Endodermal cell (in vitro differentiated cells): ENCODE measurements at regions not wholly inside any gene's neighbourhood (a gene's known extent, or its start where the extent isn't known, plus 50 kb on each side); places are given as distances from the start of the nearest gene placed in this dataset.

Experiments
- DNase-seq: peaks from one replicate; pipeline ENCODE4 v3.0.0-alpha.2; 2017
- H3K27ac ChIP-seq: 2 replicates; pipeline ENCODE4 v1.5.1; 2013; ENCODE audit warnings: mild to moderate bottlenecking, low read depth, low read length, moderate library complexity
- H3K27me3 ChIP-seq: 2 replicates; pipeline ENCODE4 v1.6.1; 2013; ENCODE audit warnings: mild to moderate bottlenecking, low read length, moderate library complexity; ENCODE audit not compliant: insufficient read depth, control insufficient read depth, poor library complexity, severe bottlenecking
- H3K36me3 ChIP-seq: 2 replicates; pipeline ENCODE4 v1.7.0; 2013; ENCODE audit warnings: mild to moderate bottlenecking, low read length, moderate library complexity; ENCODE audit not compliant: control insufficient read depth, insufficient read depth
- H3K4me1 ChIP-seq: one replicate; pipeline ENCODE4 v1.7.0; 2013; ENCODE audit warnings: low read length; ENCODE audit not compliant: control insufficient read depth, insufficient read depth
- H3K4me3 ChIP-seq: 2 replicates; pipeline ENCODE4 v1.5.1; 2013; ENCODE audit warnings: mild to moderate bottlenecking, low read length, moderate library complexity
- H3K9ac ChIP-seq: 2 replicates; pipeline ENCODE4 v1.6.1; 2013; ENCODE audit warnings: mild to moderate bottlenecking, low read length, moderate library complexity; ENCODE audit not compliant: poor library complexity, severe bottlenecking; ENCODE audit errors: extremely low read depth
- H3K9me3 ChIP-seq: 2 replicates; pipeline ENCODE4 v1.6.1; 2013; ENCODE audit warnings: mild to moderate bottlenecking, low read length, moderate library complexity; ENCODE audit not compliant: control insufficient read depth
- H3K27ac Mint-ChIP-seq: 2 replicates; pipeline ENCODE4 v1.8.0; 2020; ENCODE audit warnings: mixed read lengths
- H3K27me3 Mint-ChIP-seq: 2 replicates; pipeline ENCODE4 v1.8.0; 2021; ENCODE audit warnings: mild to moderate bottlenecking, mixed read lengths; ENCODE audit not compliant: insufficient read depth
- H3K36me3 Mint-ChIP-seq: 2 replicates; pipeline ENCODE4 v1.8.0; 2020; ENCODE audit warnings: low read depth, mixed read lengths
- H3K4me1 Mint-ChIP-seq: 2 replicates; pipeline ENCODE4 v1.8.0; 2020; ENCODE audit warnings: mixed read lengths
- H3K4me3 Mint-ChIP-seq: 2 replicates; pipeline ENCODE4 v1.8.0; 2020; ENCODE audit warnings: mild to moderate bottlenecking, moderate library complexity, mixed read lengths
- H3K9me3 Mint-ChIP-seq: 2 replicates; pipeline ENCODE4 v1.8.0; 2020; ENCODE audit warnings: mild to moderate bottlenecking, mixed read lengths
- WGBS, 2 experiments: methylation state at CpG; one replicate each; pipeline versions ENCODE4 v1.1.5 to v1.1.7; 2013; ENCODE audit warnings: missing lambda C conversion rate in 2 of 2, mixed read lengths in 1 of 2; ENCODE audit not compliant: insufficient coverage in 1 of 2, insufficient read length in 1 of 2; 5-methylcytosine and 5-hydroxymethylcytosine counted together
- TF ChIP-seq, protein P1 (sequence below): fragments of 200-600 bp; sonication (generic); conservative IDR thresholded peaks from 2 replicates; pipeline ENCODE4 v1.5.0; 2021; ENCODE audit warnings: antibody characterized with exemption, mild to moderate bottlenecking

DNA sequence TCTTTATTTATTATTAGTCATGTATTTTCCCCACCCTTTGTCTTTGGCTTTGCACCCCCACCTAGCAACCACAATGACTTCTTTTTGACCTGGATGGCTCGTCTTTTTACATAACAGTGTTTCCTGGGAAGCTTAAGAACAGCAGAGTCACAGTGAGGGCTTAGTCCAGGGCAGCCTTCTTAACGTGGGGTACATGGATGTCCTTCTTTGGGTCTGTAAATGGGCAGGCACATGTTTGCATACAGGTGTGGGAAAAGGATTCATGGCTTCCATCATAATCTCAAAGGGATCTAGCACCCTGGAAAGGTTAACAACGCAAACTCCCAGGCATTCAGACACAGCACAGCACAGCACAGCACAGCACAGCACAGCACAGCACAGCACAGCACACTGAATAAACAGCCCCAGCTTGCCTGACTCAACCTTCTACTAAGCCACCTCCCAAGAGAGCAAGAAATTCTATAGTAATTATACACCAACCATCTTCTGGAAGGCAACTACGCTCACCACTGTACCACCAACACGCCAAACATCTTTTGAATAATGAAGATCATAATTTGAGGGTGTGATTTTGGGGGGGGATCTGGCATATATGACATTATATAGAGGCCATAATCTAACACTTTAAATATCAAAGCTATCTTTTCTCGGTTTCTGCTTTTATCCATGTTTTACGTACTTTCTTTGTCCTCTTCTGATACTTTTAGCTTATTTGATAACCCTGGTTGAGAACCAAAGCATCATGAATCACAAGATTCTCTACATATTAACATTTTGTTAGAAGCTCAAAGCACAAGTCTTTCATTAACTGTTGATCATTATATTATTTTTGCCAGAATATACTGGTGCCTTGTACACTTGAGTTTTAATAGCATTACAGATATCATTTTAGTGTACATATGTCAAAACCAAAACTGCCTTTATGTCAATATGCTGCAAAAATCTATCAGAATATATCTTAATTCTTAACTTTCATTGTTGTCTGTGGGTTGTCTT is 177.2 kb upstream of the KLF14 start:
- no peaks in the 10 kb centered on the region for H3K27me3 ChIP-seq
- H3K4me3 ChIP-seq, result no peak overlapping the region
- no peak overlapping the region for H3K9ac ChIP-seq
- WGBS, 2 experiments, result 61 to 67% methylated on average over 3 to 6 of the region's 7 CpGs
- DNase-seq, result peak; percentile 71
- H3K4me3 Mint-ChIP-seq, result peak overlapping the region; percentile 16
- no peaks in the 10 kb centered on the region for H3K36me3 Mint-ChIP-seq
- H3K36me3 ChIP-seq, result no peaks in the 10 kb centered on the region
- H3K9me3 Mint-ChIP-seq, result no peaks in the 10 kb centered on the region
- H3K27ac Mint-ChIP-seq, result peak overlapping the region; percentile 91
- H3K27me3 Mint-ChIP-seq, result no peaks in the 10 kb centered on the region
- peaks cover 14% of the 10 kb centered on the region for H3K4me1 ChIP-seq
- no peak overlapping the region for H3K27ac ChIP-seq
- H3K9me3 ChIP-seq, result no peaks in the 10 kb centered on the region
- H3K4me1 Mint-ChIP-seq, result peaks cover 52% of the 10 kb centered on the region
- TF ChIP-seq, protein P1, sequence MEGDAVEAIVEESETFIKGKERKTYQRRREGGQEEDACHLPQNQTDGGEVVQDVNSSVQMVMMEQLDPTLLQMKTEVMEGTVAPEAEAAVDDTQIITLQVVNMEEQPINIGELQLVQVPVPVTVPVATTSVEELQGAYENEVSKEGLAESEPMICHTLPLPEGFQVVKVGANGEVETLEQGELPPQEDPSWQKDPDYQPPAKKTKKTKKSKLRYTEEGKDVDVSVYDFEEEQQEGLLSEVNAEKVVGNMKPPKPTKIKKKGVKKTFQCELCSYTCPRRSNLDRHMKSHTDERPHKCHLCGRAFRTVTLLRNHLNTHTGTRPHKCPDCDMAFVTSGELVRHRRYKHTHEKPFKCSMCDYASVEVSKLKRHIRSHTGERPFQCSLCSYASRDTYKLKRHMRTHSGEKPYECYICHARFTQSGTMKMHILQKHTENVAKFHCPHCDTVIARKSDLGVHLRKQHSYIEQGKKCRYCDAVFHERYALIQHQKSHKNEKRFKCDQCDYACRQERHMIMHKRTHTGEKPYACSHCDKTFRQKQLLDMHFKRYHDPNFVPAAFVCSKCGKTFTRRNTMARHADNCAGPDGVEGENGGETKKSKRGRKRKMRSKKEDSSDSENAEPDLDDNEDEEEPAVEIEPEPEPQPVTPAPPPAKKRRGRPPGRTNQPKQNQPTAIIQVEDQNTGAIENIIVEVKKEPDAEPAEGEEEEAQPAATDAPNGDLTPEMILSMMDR, result no peak

DNA sequence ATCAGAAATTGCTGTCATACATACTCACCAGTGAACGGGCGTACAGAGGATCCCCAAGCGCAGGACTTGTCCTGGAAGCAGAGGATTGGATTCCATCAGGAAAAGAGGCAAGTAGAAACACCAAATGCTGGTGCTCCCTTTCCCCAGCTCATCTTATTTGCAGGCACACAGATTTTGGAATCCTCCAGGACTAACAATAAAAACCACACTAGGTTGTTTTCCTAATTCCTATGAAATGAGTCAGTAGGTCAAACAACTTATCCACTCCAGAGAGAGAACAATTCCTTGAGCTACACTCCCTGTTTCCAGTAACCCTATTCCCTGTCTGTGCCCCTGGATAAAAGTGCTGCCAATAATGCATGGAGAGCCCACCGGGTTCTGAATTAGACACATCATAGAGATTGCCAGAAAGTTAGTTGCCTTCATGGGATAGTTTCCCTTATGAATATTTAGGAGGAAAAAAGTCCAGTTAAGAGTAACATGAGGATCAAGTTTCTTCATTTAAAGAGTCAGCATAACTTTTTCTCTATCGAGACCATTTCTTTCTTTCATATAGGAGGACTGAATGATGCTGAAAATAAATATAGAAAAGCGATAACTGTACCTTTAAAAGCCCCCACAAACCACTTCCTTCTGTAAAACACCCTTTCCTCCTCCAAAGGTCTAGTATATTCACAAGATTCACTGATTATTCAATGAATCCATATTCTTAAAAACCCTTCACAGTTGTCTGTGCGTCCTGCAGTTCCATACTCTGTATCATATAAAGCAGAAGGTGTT is 178.3 kb upstream of the KLF14 start:
- 81 to 82% methylated on average over 6 of the region's 7 CpGs for WGBS, 2 experiments
- TF ChIP-seq, protein P1, result no peak
- Histone ChIP-seq H3K4me3 (no peak overlapping the region), H3K27me3 (no peaks in the 10 kb centered on the region), H3K9ac (no peak overlapping the region), H3K4me1 (peaks cover 14% of the 10 kb centered on the region), H3K9me3 (no peaks in the 10 kb centered on the region), H3K36me3 (no peaks in the 10 kb centered on the region), H3K27ac (no peak overlapping the region)
- Mint-ChIP-seq H3K4me3 (peak overlapping the region; percentile 15), H3K27me3 (no peaks in the 10 kb centered on the region), H3K9me3 (no peaks in the 10 kb centered on the region), H3K4me1 (peaks cover 52% of the 10 kb centered on the region), H3K36me3 (no peaks in the 10 kb centered on the region), H3K27ac (no peak overlapping the region)
- DNase-seq, result no peak

GRCh38 chr7:130912862-130913638 is 179.0 kb upstream of the KLF14 start:
- Mint-ChIP-seq H3K4me3 (no peak overlapping the region), H3K4me1 (peaks cover 55% of the 10 kb centered on the region), H3K9me3 (no peaks in the 10 kb centered on the region), H3K27ac (peak overlapping the region; percentile 66), H3K27me3 (no peaks in the 10 kb centered on the region), H3K36me3 (no peaks in the 10 kb centered on the region)
- Histone ChIP-seq H3K36me3 (no peaks in the 10 kb centered on the region), H3K27ac (peak overlapping the region; percentile 25), H3K9ac (no peak overlapping the region), H3K27me3 (no peaks in the 10 kb centered on the region), H3K4me3 (no peak overlapping the region), H3K4me1 (peaks cover 17% of the 10 kb centered on the region), H3K9me3 (no peaks in the 10 kb centered on the region)
- 45 to 66% methylated on average over 13 to 18 of the region's 18 CpGs for WGBS, 2 experiments
- no peak for DNase-seq
- TF ChIP-seq, protein P1, result no peak
